ENCODE measurements at regions not wholly inside any gene's neighbourhood (a gene's known extent, or its start where the extent isn't known, plus 50 kb on each side); places are given as distances from the start of the nearest gene placed in this dataset.

- no peak for DNase-seq (ENCODE audit: low read depth in 6 of 9, low spot score in 9 of 9)
- 92% methylated on average over 3 of the region's 3 CpGs for WGBS
- Histone ChIP-seq H3K27ac (ENCODE audit: low read depth in 1 of 2, low read length in 1 of 2) (no peak overlapping the region), H3K36me3 (ENCODE audit: control insufficient read depth in 2 of 2, insufficient read depth in 2 of 2, low read length in 1 of 2) (no peaks in the 10 kb centered on the region), H3K4me1 (ENCODE audit: control insufficient read depth in 2 of 2, insufficient read depth in 2 of 2, low read length in 2 of 2) (no peaks in the 10 kb centered on the region), H3K27me3 (ENCODE audit: control insufficient read depth in 2 of 2, insufficient read depth in 1 of 2, low read length in 1 of 2) (no peaks in the 10 kb centered on the region), H3K4me3 (ENCODE audit: low read length in 2 of 2) (no peak overlapping the region), H3K9me3 (ENCODE audit: control insufficient read depth in 2 of 2, insufficient read depth in 1 of 2, low read length in 1 of 2) (no peaks in the 10 kb centered on the region)
Observed at GRCh38 chr5:153006681-153007080, 483.8 kb upstream of the GRIA1 start.

DNA sequence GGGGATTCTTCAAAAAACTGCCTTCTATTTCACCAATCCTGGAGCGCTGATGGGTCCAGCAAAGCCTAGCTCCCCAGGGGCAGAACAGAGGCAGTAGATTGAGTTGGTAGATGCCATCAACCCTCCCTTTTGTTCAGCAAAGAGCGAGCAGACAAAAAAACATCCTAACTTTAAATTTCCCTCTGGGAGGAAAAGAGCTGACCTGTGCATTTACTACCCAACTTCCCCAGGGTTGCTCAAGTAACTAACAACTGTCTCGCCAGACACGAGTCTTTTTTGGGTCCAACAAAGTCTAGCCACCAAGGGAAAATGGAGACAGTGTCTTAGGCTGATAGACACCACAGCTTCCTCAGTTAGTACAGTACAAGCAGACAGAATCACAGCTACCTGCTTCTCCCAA, 476.3 kb upstream of the GRIA1 start:
- Histone ChIP-seq H3K27ac (ENCODE audit: low read depth in 1 of 2, low read length in 1 of 2) (no peak overlapping the region), H3K27me3 (ENCODE audit: control insufficient read depth in 2 of 2, insufficient read depth in 1 of 2, low read length in 1 of 2) (no peaks in the 10 kb centered on the region), H3K9me3 (ENCODE audit: control insufficient read depth in 2 of 2, insufficient read depth in 1 of 2, low read length in 1 of 2) (peaks cover 0 to 4% of the 10 kb centered on the region in 2 donors), H3K4me1 (ENCODE audit: control insufficient read depth in 2 of 2, insufficient read depth in 2 of 2, low read length in 2 of 2) (no peaks in the 10 kb centered on the region), H3K36me3 (ENCODE audit: control insufficient read depth in 2 of 2, insufficient read depth in 2 of 2, low read length in 1 of 2) (no peaks in the 10 kb centered on the region), H3K4me3 (ENCODE audit: low read length in 2 of 2) (no peak overlapping the region)
- DNase-seq (ENCODE audit: low read depth in 6 of 9, low spot score in 9 of 9), result no peak
- WGBS, result 95% methylated on average over 4 of the region's 4 CpGs

GRCh38 chr5:153018121-153018520, 472.3 kb upstream of the GRIA1 start:
- no peak overlapping the region for H3K4me3 ChIP-seq (ENCODE audit: low read length in 2 of 2)
- no peaks in the 10 kb centered on the region for H3K36me3 ChIP-seq (ENCODE audit: control insufficient read depth in 2 of 2, insufficient read depth in 2 of 2, low read length in 1 of 2)
- DNase-seq (ENCODE audit: low read depth in 6 of 9, low spot score in 9 of 9), result no peak
- WGBS, result 92% methylated on average over 4 of the region's 4 CpGs
- H3K9me3 ChIP-seq (ENCODE audit: control insufficient read depth in 2 of 2, insufficient read depth in 1 of 2, low read length in 1 of 2), result peaks cover 0 to 4% of the 10 kb centered on the region in 2 donors
- H3K4me1 ChIP-seq (ENCODE audit: control insufficient read depth in 2 of 2, insufficient read depth in 2 of 2, low read length in 2 of 2), result no peaks in the 10 kb centered on the region
- no peak overlapping the region for H3K27ac ChIP-seq (ENCODE audit: low read depth in 1 of 2, low read length in 1 of 2)
- no peaks in the 10 kb centered on the region for H3K27me3 ChIP-seq (ENCODE audit: control insufficient read depth in 2 of 2, insufficient read depth in 1 of 2, low read length in 1 of 2)

- no peak for DNase-seq (ENCODE audit: low read depth in 6 of 9, low spot score in 9 of 9)
- Histone ChIP-seq H3K27me3 (ENCODE audit: control insufficient read depth in 2 of 2, insufficient read depth in 1 of 2, low read length in 1 of 2) (no peaks in the 10 kb centered on the region), H3K4me1 (ENCODE audit: control insufficient read depth in 2 of 2, insufficient read depth in 2 of 2, low read length in 2 of 2) (no peaks in the 10 kb centered on the region), H3K27ac (ENCODE audit: low read depth in 1 of 2, low read length in 1 of 2) (no peak overlapping the region), H3K36me3 (ENCODE audit: control insufficient read depth in 2 of 2, insufficient read depth in 2 of 2, low read length in 1 of 2) (no peaks in the 10 kb centered on the region), H3K9me3 (ENCODE audit: control insufficient read depth in 2 of 2, insufficient read depth in 1 of 2, low read length in 1 of 2) (peaks cover 0 to 2% of the 10 kb centered on the region in 2 donors), H3K4me3 (ENCODE audit: low read length in 2 of 2) (no peak overlapping the region)
- 90% methylated on average over 5 of the region's 5 CpGs for WGBS
Observed at GRCh38 chr5:153030755-153031725, 459.4 kb upstream of the GRIA1 start.

GRCh38 chr5:153039501-153039900, 451.0 kb upstream of the GRIA1 start:
- Histone ChIP-seq H3K27ac (ENCODE audit: low read depth in 1 of 2, low read length in 1 of 2) (no peak overlapping the region), H3K9me3 (ENCODE audit: control insufficient read depth in 2 of 2, insufficient read depth in 1 of 2, low read length in 1 of 2) (no peaks in the 10 kb centered on the region), H3K27me3 (ENCODE audit: control insufficient read depth in 2 of 2, insufficient read depth in 1 of 2, low read length in 1 of 2) (no peaks in the 10 kb centered on the region), H3K4me1 (ENCODE audit: control insufficient read depth in 2 of 2, insufficient read depth in 2 of 2, low read length in 2 of 2) (no peaks in the 10 kb centered on the region), H3K4me3 (ENCODE audit: low read length in 2 of 2) (no peak overlapping the region), H3K36me3 (ENCODE audit: control insufficient read depth in 2 of 2, insufficient read depth in 2 of 2, low read length in 1 of 2) (no peaks in the 10 kb centered on the region)
- no peak for DNase-seq (ENCODE audit: low read depth in 6 of 9, low spot score in 9 of 9)
- WGBS, result 95% methylated on average over 3 of the region's 3 CpGs

DNA sequence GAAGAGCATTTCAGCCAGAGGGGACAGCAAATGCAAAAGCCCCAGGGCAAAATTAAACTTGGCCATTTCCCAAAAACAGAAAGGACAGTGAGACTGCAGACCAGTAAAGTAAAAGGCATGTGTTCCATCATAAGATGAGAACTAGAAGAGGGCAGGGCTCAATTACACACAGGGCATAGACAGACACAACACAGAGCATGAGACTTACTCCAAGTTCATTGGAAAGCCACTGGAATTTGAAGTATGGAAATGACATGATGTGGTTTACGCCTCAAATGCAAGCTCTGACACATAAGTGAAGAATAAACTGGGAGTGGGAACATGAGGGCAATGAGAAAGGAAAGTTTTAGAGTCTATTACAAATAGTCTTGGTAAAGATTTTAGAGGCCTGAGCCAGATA, 446.6 kb upstream of the GRIA1 start:
- H3K4me3 ChIP-seq (ENCODE audit: low read length in 2 of 2), result no peak overlapping the region
- H3K27me3 ChIP-seq (ENCODE audit: control insufficient read depth in 2 of 2, insufficient read depth in 1 of 2, low read length in 1 of 2), result no peaks in the 10 kb centered on the region
- no peak overlapping the region for H3K27ac ChIP-seq (ENCODE audit: low read depth in 1 of 2, low read length in 1 of 2)
- no peaks in the 10 kb centered on the region for H3K36me3 ChIP-seq (ENCODE audit: control insufficient read depth in 2 of 2, insufficient read depth in 2 of 2, low read length in 1 of 2)
- H3K4me1 ChIP-seq (ENCODE audit: control insufficient read depth in 2 of 2, insufficient read depth in 2 of 2, low read length in 2 of 2), result no peaks in the 10 kb centered on the region
- no peaks in the 10 kb centered on the region for H3K9me3 ChIP-seq (ENCODE audit: control insufficient read depth in 2 of 2, insufficient read depth in 1 of 2, low read length in 1 of 2)
- DNase-seq (ENCODE audit: low read depth in 6 of 9, low spot score in 9 of 9), result no peak
- WGBS, result 87% methylated on average over 1 of the region's 1 CpG

DNA sequence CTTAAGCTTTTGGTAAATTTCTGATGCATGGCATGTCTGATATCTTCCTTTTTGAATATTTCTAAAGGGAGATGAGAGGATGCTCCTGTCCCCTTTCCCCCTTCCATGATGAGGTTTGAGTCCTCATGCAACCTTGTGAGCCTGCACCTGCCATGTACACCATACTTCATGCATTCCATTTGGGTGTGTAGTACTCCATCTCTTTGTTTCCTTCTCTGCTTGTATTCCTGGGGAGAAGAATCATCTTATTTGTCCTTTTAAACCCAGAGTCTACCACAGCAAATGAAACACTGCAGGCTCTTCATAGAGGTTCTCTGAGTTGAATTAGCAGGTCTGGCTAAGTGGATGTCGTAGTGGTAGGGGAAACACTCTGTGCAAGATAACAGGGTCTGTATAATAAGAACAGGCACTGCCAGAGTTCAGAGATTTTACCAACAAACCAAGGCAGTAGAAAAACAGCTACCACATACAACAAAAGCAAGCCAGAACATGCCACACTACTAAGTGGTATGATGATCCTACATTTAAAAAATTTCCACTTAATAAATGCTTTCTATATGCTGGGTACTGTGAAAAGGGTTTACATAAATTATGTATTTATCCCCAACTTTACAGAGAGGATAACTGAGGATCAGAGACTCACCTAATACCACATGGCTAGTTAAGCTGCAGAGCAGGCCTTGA, 439.8 kb upstream of the GRIA1 start:
- Histone ChIP-seq H3K9me3 (ENCODE audit: control insufficient read depth in 2 of 2, insufficient read depth in 1 of 2, low read length in 1 of 2) (no peaks in the 10 kb centered on the region), H3K36me3 (ENCODE audit: control insufficient read depth in 2 of 2, insufficient read depth in 2 of 2, low read length in 1 of 2) (no peaks in the 10 kb centered on the region), H3K27me3 (ENCODE audit: control insufficient read depth in 2 of 2, insufficient read depth in 1 of 2, low read length in 1 of 2) (no peaks in the 10 kb centered on the region), H3K4me3 (ENCODE audit: low read length in 2 of 2) (no peak overlapping the region), H3K4me1 (ENCODE audit: control insufficient read depth in 2 of 2, insufficient read depth in 2 of 2, low read length in 2 of 2) (no peaks in the 10 kb centered on the region), H3K27ac (ENCODE audit: low read depth in 1 of 2, low read length in 1 of 2) (no peak overlapping the region)
- no peak for DNase-seq (ENCODE audit: low read depth in 6 of 9, low spot score in 9 of 9)
- 65% methylated on average over 1 of the region's 1 CpG for WGBS

- Histone ChIP-seq H3K4me1 (ENCODE audit: control insufficient read depth in 2 of 2, insufficient read depth in 2 of 2, low read length in 2 of 2) (no peaks in the 10 kb centered on the region), H3K9me3 (ENCODE audit: control insufficient read depth in 2 of 2, insufficient read depth in 1 of 2, low read length in 1 of 2) (no peaks in the 10 kb centered on the region), H3K27me3 (ENCODE audit: control insufficient read depth in 2 of 2, insufficient read depth in 1 of 2, low read length in 1 of 2) (no peaks in the 10 kb centered on the region), H3K4me3 (ENCODE audit: low read length in 2 of 2) (no peak overlapping the region), H3K27ac (ENCODE audit: low read depth in 1 of 2, low read length in 1 of 2) (no peak overlapping the region), H3K36me3 (ENCODE audit: control insufficient read depth in 2 of 2, insufficient read depth in 2 of 2, low read length in 1 of 2) (no peaks in the 10 kb centered on the region)
- DNase-seq (ENCODE audit: low read depth in 6 of 9, low spot score in 9 of 9), result no peak
Observed at GRCh38 chr5:153066281-153066680, 424.2 kb upstream of the GRIA1 start.

DNA sequence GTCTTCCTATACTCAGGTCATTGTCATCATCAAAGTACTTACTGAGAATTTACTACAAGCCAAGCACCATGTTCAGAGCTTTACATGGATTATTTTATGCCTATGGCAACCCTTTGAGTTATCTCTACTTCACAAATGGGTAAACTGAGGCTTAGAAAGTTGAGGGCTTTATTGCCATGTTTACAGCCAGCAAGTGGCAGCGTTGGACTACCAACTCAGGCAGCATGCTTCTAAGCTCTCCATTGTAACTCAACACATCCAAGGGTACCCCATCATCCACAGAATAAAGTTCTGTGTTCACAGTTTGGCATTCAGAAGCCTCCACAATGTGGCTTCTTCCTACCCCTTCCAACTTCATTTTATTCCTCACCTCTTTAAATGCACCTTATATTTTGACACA, 422.6 kb upstream of the GRIA1 start:
- 84% methylated on average over 1 of the region's 1 CpG for WGBS
- no peaks in the 10 kb centered on the region for H3K4me1 ChIP-seq (ENCODE audit: control insufficient read depth in 2 of 2, insufficient read depth in 2 of 2, low read length in 2 of 2)
- no peak for DNase-seq (ENCODE audit: low read depth in 6 of 9, low spot score in 9 of 9)
- H3K36me3 ChIP-seq (ENCODE audit: control insufficient read depth in 2 of 2, insufficient read depth in 2 of 2, low read length in 1 of 2), result no peaks in the 10 kb centered on the region
- no peak overlapping the region for H3K4me3 ChIP-seq (ENCODE audit: low read length in 2 of 2)
- H3K9me3 ChIP-seq (ENCODE audit: control insufficient read depth in 2 of 2, insufficient read depth in 1 of 2, low read length in 1 of 2), result no peaks in the 10 kb centered on the region
- H3K27ac ChIP-seq (ENCODE audit: low read depth in 1 of 2, low read length in 1 of 2), result no peak overlapping the region
- H3K27me3 ChIP-seq (ENCODE audit: control insufficient read depth in 2 of 2, insufficient read depth in 1 of 2, low read length in 1 of 2), result no peaks in the 10 kb centered on the region
